NCI-H82 treated with DMSO at 0.1 percent for 48 hours (cell line): ENCODE measurements at regions not wholly inside any gene's neighbourhood (a gene's known extent, or its start where the extent isn't known, plus 50 kb on each side); places are given as distances from the start of the nearest gene placed in this dataset.
"Not testable (repeated sequence)": the region's sequence is repeated elsewhere in the genome, so short reads cannot be mapped to it uniquely, and the experiment has no call there.

Experiments used
- DNase-seq: peaks from one replicate; lab custom pipeline; 2025; ENCODE audit not compliant: unreplicated experiment; lab: John Stamatoyannopoulos, UW

DNA sequence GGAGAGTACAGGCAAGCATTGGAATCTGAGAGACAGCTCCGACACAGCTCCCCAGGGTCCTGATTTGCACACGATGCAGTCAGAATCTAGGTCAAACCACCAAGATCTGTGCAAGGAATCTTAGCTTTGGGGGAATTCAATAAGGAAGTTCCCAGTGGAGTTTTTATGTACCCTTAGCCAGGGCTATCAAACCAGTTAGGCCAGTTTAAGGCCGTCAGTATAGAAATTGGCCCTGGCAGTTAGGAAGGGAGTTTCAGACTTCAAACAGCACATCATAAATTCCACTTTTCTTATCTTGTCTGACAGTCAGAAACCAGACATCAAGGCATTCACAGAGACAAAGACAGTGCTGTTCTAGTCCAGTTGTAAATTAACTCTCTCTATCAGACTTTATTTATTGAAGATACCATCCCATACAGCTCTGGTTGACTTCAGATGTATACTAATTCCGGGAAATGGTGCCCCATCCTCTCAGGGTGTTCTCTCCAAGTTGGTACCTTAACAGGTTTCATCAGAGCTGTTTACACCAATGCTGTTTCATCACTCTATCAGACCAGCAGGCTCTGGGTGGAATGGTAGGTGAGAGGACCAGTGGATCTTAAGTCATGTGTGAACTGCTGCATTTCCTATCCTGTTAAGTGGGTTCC, 157.5 kb upstream of the ATF7IP start:
- DNase-seq = no peak

- DNase-seq = no peak
Observed at GRCh38 chr12:14211947-14212387, 153.5 kb upstream of the ATF7IP start.

- no peak for DNase-seq
Observed at GRCh38 chr12:14213542-14213941, 151.9 kb upstream of the ATF7IP start.

DNA sequence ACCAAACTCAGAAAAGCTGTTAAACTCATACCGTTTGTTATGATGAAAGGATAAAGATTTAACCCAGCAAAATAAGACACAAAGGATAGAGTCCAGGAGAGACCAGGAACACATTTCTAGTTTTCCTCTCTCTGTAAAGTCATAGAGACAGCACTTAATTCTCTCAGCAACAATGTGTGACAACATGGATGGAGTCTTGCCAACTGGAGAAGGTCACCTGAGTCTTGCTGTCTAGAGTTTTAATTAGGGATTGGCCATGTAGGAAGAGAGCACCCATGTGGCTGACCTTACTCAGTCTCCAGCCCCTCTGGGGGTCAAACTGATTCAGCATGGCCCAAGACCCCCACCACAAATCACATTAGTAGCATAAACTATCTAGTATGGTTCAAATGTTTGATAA, 151.0 kb upstream of the ATF7IP start:
- DNase-seq = no peak

DNA sequence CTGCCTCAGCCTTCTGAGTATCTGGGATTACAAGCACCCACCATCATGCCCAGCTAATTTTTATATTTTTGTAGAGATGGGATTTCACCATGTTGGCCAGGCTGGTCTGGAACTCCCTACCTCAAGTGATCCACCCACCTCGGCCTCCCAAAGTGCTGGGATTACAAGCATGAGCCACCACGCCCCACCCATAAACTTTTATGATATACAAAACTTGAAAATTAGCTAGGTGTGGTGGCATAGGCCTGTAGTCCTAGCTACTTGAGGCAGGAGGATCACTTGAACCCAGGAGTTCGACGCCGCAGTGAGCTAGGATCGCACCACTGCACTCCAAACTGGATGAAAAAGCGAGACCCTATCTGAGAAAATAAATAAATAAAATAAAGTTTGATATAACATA, 149.5 kb upstream of the ATF7IP start:
- DNase-seq = not testable (repeated sequence)

DNA sequence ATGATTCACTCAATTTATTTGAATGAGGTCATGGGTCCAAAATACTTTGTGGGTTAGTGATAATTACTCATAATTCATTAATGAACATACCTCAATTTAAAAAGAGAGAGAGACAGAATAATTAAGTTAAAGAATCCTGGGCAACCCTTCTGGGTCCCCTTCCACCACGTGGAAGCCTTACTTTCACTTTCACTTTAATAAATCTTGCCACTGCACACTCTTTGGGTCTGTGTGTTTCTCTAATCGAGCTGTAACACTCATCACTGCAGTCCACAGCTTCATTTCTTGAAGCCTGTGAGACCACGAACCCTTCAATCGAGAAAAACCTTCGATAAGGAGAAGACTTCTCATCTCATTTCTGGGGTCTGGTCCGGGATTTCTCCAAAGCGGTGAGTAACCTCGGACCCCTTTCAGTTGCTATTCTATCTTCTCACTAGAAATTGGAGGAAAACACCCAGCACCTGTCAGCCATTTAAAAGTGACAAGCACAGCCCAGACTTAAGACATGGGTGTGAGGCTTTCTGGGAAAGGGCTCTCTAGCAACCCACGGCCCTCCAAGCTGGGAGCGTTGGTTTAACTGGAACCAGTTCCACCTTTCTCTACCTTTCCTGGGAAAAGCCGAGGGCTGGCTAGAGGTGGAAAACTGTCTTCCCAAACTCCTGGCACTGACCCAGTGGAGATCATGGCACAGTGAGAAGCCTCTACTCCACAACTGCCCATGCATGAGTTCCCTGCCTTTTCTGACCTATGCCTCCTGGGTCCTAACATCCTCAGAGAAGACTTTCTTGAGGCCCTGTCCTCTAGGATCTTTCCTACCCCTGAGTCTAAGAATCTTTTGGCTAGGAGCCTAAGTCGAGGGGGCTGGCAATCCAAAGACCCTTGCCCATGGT, 148.8 kb upstream of the ATF7IP start:
- no peak for DNase-seq

GRCh38 chr12:14219156-14219555, 146.3 kb upstream of the ATF7IP start:
- no peak for DNase-seq

- DNase-seq = not testable (repeated sequence)
Observed at GRCh38 chr12:14219670-14220069, 145.8 kb upstream of the ATF7IP start.

- DNase-seq = no peak
Observed at GRCh38 chr12:14225064-14225463, 140.4 kb upstream of the ATF7IP start.

DNA sequence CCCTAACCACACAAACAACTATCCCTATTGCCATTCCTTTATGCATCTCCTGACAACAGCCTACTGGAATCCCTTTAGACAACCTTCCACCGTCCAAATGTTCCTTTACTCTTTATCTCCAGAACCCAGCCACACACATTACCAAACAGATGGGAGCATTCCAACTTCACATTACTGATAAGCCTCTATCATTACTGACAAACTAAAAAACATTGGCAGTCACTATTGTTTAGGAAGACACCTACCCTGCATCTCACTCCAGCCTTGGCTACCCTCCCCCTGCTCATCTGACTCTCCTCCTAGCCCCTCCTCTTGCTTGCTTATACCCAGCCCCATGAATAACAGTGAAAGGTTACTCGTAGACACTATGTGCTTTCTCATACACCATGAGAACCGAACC, 130.3 kb upstream of the ATF7IP start:
- not testable (repeated sequence) for DNase-seq

DNA sequence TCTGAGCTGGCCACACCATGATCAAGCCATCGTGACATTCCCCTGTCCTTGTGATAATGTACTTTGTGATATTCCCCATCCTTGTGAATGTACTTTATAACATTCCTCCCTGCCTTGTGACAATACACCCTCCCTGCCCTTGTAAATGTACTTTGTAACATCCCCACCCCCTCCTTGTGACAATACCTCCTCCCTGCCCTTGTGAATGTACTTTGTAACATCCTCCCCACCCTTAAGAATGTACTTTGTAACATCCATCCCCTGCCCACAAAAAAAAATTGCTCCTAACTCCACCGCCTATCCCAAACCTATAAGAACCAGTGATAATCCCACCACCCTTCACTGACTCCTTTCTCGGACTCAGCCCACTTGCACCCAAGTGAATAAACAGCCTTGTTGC, 128.8 kb upstream of the ATF7IP start:
- not testable (repeated sequence) for DNase-seq

- DNase-seq = no peak
Observed at GRCh38 chr12:14238221-14238792, 127.2 kb upstream of the ATF7IP start.

- no peak for DNase-seq
Observed at GRCh38 chr12:14239350-14239934, 126.0 kb upstream of the ATF7IP start.

- peak; percentile 96 for DNase-seq
Observed at GRCh38 chr12:14239935-14240872, 125.3 kb upstream of the ATF7IP start.

- no peak for DNase-seq
Observed at GRCh38 chr12:14240873-14241220, 124.6 kb upstream of the ATF7IP start.

DNA sequence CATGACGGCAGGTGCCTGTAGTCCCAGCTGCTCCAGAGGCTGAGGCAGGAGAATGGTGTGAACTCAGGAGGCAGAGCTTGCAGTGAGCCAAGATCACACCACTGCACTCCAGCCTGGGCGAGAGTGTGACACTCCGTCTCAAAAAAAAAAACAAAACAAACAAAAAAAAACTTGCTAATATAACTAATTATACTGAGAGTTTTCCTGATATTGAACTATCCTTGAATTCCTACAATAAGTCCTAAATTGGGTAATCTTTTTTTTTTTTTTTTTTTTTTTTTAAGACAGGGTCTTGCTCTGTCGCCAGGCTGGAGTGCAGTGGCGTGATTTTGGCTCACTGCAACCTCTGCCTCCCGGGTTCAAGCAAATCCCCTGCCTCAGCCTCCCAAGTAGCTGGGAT, 122.7 kb upstream of the ATF7IP start:
- DNase-seq = not testable (repeated sequence)

DNA sequence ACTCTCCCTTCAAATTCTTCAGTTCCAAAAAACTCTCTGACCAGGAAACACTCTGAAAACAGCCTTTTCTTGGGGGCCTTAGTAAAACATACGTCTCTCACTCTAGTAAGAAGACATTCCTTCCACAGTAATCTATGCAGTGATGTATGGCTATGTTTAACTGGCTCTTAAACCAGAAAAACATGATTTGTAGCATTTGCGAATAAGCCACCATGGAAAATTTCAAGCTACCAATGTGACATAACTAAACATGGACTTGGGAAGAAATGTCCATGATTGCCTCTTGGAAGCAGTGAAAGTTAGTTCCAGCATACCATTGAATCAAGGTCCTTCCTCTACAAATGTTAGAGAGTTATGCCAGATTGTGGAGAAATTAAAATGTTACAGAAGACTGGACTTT, 121.5 kb upstream of the ATF7IP start:
- DNase-seq = no peak

GRCh38 chr12:14244876-14245669, 120.4 kb upstream of the ATF7IP start:
- no peak for DNase-seq

DNA sequence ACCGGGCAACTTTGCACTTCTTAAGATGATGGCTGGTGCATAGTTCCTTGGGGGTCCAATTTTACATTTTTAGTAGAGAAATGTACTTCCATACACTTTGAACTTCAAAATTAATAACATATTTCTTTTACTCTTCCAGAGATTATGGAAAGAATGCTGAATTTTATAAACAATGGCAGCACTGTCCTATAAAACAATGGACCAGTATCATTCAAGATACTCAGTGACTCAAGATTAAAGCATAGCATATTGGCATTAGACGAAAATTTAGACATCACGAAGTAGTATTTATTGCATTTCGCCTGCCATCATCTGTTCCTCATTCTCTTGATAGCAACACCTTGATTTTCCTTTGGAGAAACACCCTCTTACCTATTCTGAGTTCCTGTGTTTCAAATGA, 118.3 kb upstream of the ATF7IP start:
- no peak for DNase-seq

DNA sequence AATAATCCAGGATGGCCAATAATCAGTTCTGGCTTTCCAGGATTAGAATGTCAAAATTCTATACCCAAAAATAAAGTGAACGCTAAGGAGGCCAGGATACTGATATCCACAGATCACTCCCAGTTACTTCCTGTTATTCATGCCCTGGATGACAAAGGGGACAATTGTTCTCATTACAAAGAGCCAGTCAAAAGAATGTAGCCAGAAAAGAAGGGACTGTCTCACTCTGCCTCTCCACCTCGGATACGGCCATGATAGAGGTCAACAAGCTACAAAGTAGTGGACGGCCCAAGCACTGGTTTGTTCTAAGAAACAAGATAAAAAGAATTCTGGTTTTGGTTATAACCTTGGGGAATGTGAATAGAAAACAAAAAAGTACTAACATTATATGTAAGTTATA, 116.1 kb upstream of the ATF7IP start:
- no peak for DNase-seq
